Posterior vena cava (tissue), 2 donors: ENCODE measurements at regions not wholly inside any gene's neighbourhood (a gene's known extent, or its start where the extent isn't known, plus 50 kb on each side); places are given as distances from the start of the nearest gene placed in this dataset.
"Not testable (repeated sequence)": the region's sequence is repeated elsewhere in the genome, so short reads cannot be mapped to it uniquely, and the experiment has no call there.

Experiments
- DNase-seq: peaks from one replicate; pipeline ENCODE4 v3.0.0-alpha.2; 2020; ENCODE audit warnings: low spot score
- intact Hi-C, 2 donors: fragments of 100-400 bp; cut with DNase I; formaldehyde crosslinking; loops; one replicate each; pipeline versions ENCODE4 v1.14.1 to v1.14.2; 2022 to 2023
- donor health status: DM: yes; HTN: yes; CAD: no.
- donor health status: DM: yes; HTN: yes; CAD: no.

DNA sequence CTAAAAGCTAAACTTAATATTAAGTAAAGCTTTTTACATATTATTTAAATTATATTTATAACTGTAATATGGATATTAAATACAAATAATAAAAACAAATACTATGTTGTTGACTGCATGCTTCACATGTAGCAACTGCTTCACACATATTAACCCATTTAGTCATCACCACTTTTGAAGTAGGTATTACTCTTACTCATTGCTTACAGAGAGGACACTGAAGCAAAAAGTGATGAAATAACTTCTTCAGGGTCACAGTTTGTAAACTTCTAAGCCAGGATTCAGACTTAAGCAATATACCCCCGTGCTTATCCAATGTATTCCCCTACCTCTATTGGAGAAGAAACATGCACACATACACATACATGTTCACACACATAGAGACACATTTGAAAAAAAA lies 166.6 kb downstream of the DKK2 start:
- DNase-seq = no peak
- intact Hi-C loops = no loop called here

GRCh38 chr4:106868381-106869035 lies 167.6 kb downstream of the DKK2 start:
- DNase-seq = no peak

GRCh38 chr4:106864231-106864630 lies 171.9 kb downstream of the DKK2 start:
- DNase-seq = no peak
- intact Hi-C loops = no loop called here

More at GRCh38 chr4:106868381-106869035, 167.6 kb downstream of the DKK2 start:
- intact Hi-C loops = no loop called here

DNA sequence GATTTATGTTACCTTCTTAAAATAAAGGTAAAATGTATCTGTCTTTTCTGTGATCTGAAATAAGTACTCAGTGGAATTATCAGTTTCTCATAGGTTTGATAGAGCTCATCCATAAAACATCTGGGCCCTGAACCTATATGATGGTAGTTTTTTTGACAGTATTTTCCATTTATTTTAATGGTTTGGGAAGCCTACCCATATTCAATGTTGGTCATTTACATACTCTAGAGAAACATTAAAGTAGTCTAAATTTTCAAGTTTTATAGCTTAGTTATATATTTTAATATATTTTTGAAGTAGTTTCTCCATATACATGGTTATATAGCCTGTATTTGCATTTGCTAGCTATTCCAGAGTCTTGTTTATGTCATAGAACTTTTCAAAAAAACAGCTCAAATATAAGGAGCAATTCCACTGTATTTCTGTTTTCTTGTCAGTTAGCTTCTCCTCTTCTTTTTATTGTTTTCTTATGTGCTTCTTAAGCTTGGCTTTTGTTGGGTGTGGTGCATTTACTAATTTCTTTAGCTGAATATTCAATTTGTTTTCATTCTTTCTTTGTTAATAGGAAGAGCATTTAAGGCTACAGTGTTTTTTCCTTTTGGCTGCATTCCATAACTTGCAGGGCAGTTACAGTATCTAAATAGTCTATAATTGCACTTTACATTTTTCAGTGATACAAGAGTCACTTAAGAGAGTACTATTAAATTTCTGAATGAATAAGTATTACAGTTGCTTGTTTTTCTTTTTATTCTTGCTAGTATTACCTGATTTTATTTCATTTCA lies 181.4 kb downstream of the DKK2 start:
- DNase-seq = no peak
- intact Hi-C loops = no loop called here

DNA sequence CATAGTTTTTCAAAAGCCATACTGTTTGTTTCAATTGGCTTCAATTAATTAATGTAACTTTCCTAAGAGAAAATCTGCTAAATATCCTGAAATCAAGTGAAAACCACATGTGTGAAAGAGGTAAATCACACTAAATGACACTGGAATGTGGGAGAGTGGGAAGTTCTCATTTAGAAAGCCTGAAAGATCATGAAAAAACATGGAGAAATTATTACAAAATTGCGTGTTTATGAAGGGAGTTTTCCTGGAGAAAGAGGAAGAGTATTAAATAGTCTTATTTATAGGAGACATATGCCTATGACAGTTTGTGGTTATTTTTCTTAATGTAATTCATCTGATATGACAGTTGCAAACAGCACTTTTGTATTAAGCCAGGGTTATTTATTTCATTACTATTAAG lies 183.7 kb downstream of the DKK2 start:
- intact Hi-C loops = no loop called here
- DNase-seq = no peak

- DNase-seq = no peak
- intact Hi-C loops = no loop called here
Observed at GRCh38 chr4:106851726-106852125, 184.4 kb downstream of the DKK2 start.

DNA sequence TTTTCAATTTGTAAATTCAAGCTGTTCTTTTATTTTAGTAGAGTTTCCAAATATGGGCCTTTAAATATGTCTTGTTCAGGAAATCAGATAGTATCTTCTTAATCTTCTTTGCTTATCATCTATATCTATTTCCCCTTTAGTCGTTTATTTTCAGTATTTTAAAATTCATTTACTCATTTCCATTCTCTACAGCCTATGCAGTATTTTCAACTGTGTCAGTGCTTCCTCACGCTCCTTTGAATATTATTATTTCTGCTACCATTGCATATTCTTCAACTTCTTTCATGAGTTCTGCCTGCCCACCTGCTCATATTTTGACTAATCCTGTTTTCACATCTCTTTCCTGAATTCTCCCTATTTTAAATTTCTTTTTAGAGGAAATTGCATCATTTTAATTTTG lies 185.4 kb downstream of the DKK2 start:
- no peak for DNase-seq
- intact Hi-C loops = no loop called here

GRCh38 chr4:106835919-106836318 lies 200.2 kb downstream of the DKK2 start:
- intact Hi-C loops = loop anchor here in 1 of 2 donors (2.0 kb wide), 1 partner anchor 49 kb away; no protein-coding TSS in a partner anchor
- no peak for DNase-seq

DNA sequence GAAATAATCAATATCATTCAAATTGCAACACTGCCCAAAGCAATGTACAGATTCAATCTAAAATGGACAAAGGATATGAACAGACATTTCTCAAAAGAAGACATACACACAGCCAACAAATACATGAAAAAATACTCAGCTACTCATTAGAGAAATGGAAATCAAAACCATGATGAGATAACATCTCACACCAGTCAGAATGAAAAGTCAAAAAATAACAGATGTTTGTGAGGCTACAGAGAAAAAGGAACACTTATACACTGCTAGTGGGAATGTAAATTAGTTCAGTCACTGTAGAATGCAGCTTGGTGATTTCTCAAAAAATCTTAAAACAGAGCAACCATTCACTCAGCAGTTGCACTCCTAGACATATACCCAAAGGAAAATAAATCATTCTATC lies 205.2 kb downstream of the DKK2 start:
- DNase-seq = no peak
- intact Hi-C loops = no loop called here

GRCh38 chr4:106818764-106819163 lies 217.3 kb downstream of the DKK2 start:
- intact Hi-C loops = no loop called here
- no peak for DNase-seq

DNA sequence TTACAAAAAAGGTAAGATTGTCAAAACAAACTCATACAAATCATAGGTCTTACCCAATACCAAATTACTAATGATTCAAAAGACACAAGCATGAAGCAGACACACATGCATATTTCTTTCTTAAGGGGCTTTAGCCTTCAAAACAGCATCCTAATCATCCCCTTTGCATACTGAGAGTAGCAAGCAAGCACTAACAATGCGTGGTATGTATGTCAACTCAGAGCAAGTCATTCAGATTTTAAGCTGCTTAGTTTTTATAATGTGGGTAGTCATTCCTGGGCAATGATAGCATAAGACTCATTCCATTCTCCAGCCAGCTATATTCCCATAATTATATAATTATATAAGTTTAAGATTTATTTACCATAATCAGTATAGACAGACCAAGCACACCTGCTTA lies 219.6 kb downstream of the DKK2 start:
- intact Hi-C loops = no loop called here
- no peak for DNase-seq

GRCh38 chr4:106810122-106810521 lies 226.0 kb downstream of the DKK2 start:
- no peak for DNase-seq
- intact Hi-C loops = no loop called here

- no peak for DNase-seq
- intact Hi-C loops = no loop called here
Observed at GRCh38 chr4:106809076-106809475, 227.0 kb downstream of the DKK2 start.

- no peak for DNase-seq
- intact Hi-C loops = no loop called here
Observed at GRCh38 chr4:106806158-106806797, 229.8 kb downstream of the DKK2 start.

DNA sequence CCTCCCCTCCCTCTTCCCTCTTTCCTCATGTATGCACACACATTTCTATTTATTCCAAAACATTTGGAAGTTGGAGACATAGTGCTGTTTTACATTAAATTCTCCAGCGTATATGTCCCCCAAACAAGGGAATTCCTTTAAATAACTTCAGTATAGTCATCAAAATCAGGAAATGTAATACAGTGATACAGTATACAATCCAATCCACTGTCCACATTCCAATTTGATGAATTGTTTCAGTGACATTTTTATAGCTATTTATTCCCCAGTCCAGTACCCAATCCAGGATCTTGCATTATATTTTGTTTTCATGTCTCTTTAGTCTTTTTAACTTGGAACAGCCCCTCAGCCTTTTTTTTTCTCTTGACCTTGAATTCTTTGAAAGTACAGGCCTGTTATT lies 233.0 kb downstream of the DKK2 start:
- DNase-seq = no peak
- intact Hi-C loops = no loop called here

DNA sequence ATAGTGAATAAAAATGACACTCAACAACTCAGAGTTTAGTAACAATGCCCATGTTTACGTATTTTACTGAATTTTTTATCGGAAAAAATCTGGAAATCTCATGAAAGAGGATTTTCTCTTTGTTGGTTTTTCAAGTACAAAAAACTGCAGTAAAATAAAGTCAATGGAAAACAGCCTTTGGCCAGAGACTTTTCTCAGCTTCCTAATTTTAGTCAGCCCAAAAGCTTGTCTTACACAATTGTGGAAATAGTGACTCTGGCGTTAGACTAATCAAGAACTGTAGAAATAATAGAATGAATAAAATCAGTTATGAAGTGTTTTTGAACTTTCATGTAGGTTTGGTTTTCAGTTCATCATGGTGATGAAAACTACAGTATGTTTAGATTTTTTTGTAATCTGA lies 234.7 kb downstream of the DKK2 start:
- intact Hi-C loops = no loop called here
- DNase-seq = no peak

DNA sequence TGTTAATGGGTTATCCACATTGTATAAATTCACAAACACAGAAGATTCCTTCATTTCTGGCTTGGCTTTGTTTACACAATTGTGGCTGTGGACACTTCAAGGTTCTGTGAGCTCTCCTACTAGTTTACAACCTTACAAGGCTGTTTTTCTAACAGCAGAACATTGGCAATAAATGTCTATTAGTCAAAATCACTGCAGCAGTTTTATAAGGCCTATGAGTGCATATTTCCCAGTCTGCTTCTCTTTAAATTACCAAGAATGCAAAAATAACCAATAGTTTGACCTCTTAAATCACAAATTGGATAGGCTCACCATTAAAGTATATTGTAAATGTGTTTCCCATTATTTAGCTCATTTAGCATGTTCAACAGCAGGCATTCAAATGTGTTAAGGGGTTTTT lies 239.2 kb downstream of the DKK2 start:
- no peak for DNase-seq
- intact Hi-C loops = no loop called here

- intact Hi-C loops = no loop called here
- no peak for DNase-seq
Observed at GRCh38 chr4:106795326-106795725, 240.8 kb downstream of the DKK2 start.

DNA sequence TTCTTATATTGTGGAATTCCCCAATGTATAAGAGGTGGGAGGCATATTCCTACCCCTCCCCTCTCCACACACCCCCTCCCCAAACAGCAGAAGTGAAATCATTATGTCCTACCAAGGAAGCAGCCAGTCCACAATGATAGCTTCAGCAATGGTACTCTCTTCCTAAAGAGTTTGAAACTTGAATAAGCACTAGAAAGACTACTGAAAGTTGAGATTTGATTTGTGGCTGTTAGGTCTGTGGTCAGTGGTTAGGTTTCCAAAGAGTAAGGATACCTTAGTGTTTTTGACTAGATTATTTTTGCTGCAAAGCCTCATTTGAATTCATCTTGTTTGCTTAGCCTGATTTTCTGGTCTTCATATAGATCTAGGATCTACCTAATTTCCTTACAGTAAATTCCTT lies 242.2 kb downstream of the DKK2 start:
- intact Hi-C loops = no loop called here
- no peak for DNase-seq

GRCh38 chr4:106775636-106776035 lies 260.5 kb downstream of the DKK2 start:
- intact Hi-C loops = no loop called here
- no peak for DNase-seq

- DNase-seq, intact Hi-C loops: not testable (repeated sequence)
Observed at GRCh38 chr4:106774055-106774454, 262.1 kb downstream of the DKK2 start.
